ENCODE measurements at regions not wholly inside any gene's neighbourhood (a gene's known extent, or its start where the extent isn't known, plus 50 kb on each side); places are given as distances from the start of the nearest gene placed in this dataset.

DNA sequence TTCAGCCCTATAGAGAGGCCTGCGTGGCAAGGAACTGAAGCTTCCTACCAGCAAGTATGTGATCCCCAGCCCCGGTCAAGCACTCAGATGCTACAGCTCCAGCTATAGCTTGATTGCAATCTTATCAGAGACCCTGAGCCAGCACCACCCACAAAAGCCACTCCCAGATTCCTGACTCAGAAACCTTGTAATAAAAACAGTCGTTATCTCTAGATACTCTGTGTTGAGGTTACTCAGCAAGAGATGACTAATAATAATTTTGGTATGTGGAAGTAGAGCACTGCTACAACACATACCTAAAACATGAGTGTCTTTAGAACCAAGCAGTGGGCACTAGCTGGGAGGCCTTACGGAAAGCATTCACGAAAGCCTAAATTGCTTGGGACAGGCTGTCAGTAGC, 216.9 kb downstream of the UXS1 start:
- no peak for DNase-seq (ENCODE audit: low spot score)
- TF ChIP-seq, protein P1, sequence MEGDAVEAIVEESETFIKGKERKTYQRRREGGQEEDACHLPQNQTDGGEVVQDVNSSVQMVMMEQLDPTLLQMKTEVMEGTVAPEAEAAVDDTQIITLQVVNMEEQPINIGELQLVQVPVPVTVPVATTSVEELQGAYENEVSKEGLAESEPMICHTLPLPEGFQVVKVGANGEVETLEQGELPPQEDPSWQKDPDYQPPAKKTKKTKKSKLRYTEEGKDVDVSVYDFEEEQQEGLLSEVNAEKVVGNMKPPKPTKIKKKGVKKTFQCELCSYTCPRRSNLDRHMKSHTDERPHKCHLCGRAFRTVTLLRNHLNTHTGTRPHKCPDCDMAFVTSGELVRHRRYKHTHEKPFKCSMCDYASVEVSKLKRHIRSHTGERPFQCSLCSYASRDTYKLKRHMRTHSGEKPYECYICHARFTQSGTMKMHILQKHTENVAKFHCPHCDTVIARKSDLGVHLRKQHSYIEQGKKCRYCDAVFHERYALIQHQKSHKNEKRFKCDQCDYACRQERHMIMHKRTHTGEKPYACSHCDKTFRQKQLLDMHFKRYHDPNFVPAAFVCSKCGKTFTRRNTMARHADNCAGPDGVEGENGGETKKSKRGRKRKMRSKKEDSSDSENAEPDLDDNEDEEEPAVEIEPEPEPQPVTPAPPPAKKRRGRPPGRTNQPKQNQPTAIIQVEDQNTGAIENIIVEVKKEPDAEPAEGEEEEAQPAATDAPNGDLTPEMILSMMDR (IDR thresholded peaks at IDR 0.05): no peak
- ATAC-seq (ENCODE audit: low FRiP score): no peak

DNA sequence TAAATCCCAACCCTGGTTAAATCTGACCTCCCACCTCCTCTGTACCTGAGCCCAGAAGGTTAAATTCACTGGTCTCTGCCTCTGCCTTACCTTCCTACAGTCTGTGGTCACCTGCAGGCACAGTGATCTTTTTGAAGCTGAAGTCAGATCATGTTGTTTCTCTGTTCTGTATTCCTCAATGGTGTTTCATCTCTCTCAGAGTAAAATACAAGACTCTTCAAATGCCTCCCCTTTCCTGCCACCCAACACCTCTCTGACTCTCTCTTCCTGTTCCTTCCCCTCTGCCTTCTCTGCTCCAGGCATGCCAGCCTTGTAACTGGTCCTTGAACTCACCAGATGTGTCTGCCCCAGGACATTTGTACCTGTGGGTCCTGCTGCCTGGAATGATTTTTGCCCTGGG, 219.3 kb downstream of the UXS1 start:
- ATAC-seq (ENCODE audit: low FRiP score) (no peak), DNase-seq (ENCODE audit: low spot score) (no peak)
- TF ChIP-seq, protein P1 (IDR thresholded peaks at IDR 0.05): no peak

DNA sequence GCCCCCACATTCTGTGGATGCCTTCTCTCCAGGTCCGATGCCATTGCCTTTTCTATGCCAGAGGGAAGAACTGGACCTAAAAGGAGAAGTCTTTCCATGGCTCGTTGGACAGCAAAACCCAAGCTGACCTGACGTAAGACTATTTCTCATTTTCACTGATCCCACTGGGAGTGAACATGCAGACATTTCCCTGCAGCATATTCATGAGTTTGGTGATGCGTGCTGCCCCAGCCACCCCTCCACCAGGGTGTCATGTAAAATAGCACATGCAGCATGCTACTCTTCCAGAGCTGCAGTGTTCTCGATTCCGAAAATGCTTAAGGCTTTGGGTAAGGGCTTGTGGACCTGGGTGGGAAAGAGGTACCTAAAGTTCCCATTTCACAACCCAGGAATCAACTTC, 221.2 kb downstream of the UXS1 start:
- ATAC-seq (ENCODE audit: low FRiP score) (no peak), DNase-seq (ENCODE audit: low spot score) (no peak)
- TF ChIP-seq, protein P1 (IDR thresholded peaks at IDR 0.05): no peak

DNA sequence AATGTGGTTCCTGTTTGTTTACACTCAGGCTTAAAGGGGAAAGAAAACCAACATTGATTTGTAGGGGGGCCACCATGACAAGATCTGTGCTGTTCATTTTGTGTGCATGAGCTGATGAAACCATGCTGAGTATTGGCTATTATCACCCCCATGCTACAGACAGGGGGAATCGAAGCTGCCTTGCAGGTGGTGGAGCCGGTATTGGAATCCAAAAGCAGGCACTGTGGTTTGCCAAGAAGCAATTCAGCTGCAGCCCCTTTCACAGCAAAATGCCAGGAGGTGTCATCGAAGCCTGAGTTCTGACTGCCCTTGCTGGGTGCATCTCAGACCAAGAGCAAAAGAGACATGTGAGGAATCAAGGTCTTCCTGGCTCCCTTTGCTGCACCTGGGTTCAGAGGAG, 221.9 kb downstream of the UXS1 start:
- DNase-seq (ENCODE audit: low spot score) (no peak), ATAC-seq (ENCODE audit: low FRiP score) (no peak)
- TF ChIP-seq, protein P1 (IDR thresholded peaks at IDR 0.05): no peak

DNA sequence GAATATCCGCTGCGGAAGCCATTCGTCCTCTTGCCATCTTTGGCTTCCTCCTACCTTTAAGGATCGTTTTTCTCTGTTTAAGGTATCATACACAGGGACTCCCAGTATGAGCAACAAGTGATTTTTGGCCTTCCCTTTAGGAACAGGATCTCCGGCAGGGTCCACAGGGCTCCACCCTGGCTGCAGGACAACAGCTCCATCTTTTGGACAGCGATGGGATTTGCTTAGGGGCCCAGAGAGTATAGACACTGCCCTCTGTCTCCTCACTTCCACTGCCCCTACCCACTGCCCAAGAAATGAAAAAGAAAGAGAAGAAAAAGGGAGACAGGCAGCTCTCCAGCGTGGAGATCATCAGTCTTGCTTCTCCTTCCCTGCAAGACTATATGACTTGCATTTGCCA, 224.5 kb downstream of the UXS1 start:
- TF ChIP-seq, protein P1 (IDR thresholded peaks at IDR 0.05): no peak
- ATAC-seq (ENCODE audit: low FRiP score) (no peak), DNase-seq (ENCODE audit: low spot score) (no peak)

DNA sequence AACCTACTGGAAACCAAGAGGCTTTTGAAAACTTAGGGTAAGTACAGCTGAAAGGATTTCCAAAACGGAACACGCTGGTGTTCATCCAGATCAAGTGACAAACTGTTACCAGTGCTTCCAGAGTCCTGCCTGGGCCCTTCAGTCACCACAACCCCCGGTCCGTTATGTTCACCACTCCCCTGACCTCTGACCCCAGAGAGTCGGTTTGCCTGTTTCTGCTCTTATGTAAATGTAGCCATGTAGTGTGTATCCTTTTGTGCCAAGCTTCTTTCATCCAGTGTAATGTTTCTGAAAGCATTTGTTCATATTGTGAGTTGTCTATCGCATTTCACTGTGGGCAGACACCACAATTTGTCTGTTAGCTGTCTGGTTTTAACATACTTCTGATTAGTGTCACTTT, 217.5 kb downstream of the NCK2 start:
- DNase-seq (ENCODE audit: low spot score): no peak
- no peak for ATAC-seq (ENCODE audit: low FRiP score)
- TF ChIP-seq, protein P1 (IDR thresholded peaks at IDR 0.05): no peak

DNA sequence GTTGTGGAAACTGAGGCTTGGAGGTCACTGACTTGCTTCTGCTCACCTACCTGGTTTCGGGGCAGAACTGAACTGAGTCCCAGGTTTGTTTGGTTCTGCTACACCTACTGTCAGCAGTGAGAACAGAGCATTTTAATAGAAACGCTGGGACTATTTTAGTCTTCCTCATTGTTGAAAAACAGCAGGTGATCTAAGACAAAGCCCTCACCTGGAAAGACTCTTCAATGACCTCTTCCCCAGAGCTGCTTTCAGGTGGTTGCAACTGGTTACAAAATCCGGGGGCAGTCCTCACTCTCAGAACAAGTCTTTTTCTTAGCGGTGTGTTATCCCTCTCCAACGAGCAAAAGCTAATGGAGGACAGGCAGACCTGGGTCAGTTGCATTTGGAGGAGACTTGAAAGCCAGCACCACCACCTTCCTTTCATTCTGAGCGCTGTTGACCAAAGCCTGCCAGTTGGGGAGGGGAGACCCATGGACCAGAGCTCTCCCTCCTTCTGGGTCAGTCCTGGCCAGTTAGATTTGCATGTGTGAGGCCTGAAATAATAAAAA, 217.0 kb downstream of the NCK2 start:
- DNase-seq (ENCODE audit: low spot score): no peak
- TF ChIP-seq, protein P1 (IDR thresholded peaks at IDR 0.05): no peak

More for the DNA sequence above, 217.0 kb downstream of the NCK2 start:
- no peak for ATAC-seq (ENCODE audit: low FRiP score)

Measured in omental fat pad (tissue), 3 donors.